ENCODE measurements at regions not wholly inside any gene's neighbourhood (a gene's known extent, or its start where the extent isn't known, plus 50 kb on each side); places are given as distances from the start of the nearest gene placed in this dataset.

GRCh38 chr1:193417945-193418744 lies 231.7 kb upstream of the B3GALT2 start:
- H3K9me3 Mint-ChIP-seq = no peaks in the 10 kb centered on the region
- Histone ChIP-seq H3K9me3 (ENCODE audit: low read depth) (no peaks in the 10 kb centered on the region), H3K4me2 (no peak overlapping the region), H3K27me3 (no peaks in the 10 kb centered on the region), H3K4me1 (peaks cover 15% of the 10 kb centered on the region), H3K9ac (no peak overlapping the region), H3K79me2 (ENCODE audit: low read depth) (no peaks in the 10 kb centered on the region), H3K36me3 (no peaks in the 10 kb centered on the region), H3F3A (ENCODE audit: low read depth) (no peaks in the 10 kb centered on the region), H3K4me3 (no peak overlapping the region), H2AFZ (replicated peaks) (no peak overlapping the region), H4K20me1 (ENCODE audit: low read depth) (no peaks in the 10 kb centered on the region), H3K27ac (no peak overlapping the region)
- H3K36me3 Mint-ChIP-seq = no peaks in the 10 kb centered on the region
- no peak overlapping the region for H3K27ac Mint-ChIP-seq
- no peak overlapping the region for H3K4me3 Mint-ChIP-seq
- no peak for TF ChIP-seq EZH2 (IDR thresholded peaks at IDR 0.05)
- TF ChIP-seq CTCF (IDR thresholded peaks at IDR 0.05) = no peak
- no peak for TF ChIP-seq EZH2phosphoT487 (IDR thresholded peaks at IDR 0.05)
- no peak for DNase-seq (ENCODE audit: low spot score)
- H3K27me3 Mint-ChIP-seq (ENCODE audit: insufficient read depth, low read depth) = peaks cover 2% of the 10 kb centered on the region
- H3K4me1 Mint-ChIP-seq = peaks cover 22% of the 10 kb centered on the region

- no peaks in the 10 kb centered on the region for H3K36me3 Mint-ChIP-seq
- H3K4me3 Mint-ChIP-seq = no peak overlapping the region
- H3K4me1 ChIP-seq = peaks cover 15% of the 10 kb centered on the region
- H4K20me1 ChIP-seq (ENCODE audit: low read depth) = no peaks in the 10 kb centered on the region
- no peak overlapping the region for H3K9ac ChIP-seq
- no peak for TF ChIP-seq EZH2 (IDR thresholded peaks at IDR 0.05)
- TF ChIP-seq EZH2phosphoT487 (IDR thresholded peaks at IDR 0.05) = no peak
- TF ChIP-seq CTCF (IDR thresholded peaks at IDR 0.05) = no peak
- H3F3A ChIP-seq (ENCODE audit: low read depth) = no peaks in the 10 kb centered on the region
- no peaks in the 10 kb centered on the region for H3K9me3 ChIP-seq (ENCODE audit: low read depth)
- peaks cover 22% of the 10 kb centered on the region for H3K4me1 Mint-ChIP-seq
- H3K79me2 ChIP-seq (ENCODE audit: low read depth) = no peaks in the 10 kb centered on the region
- no peak overlapping the region for H3K27ac ChIP-seq
- H3K4me2 ChIP-seq = no peak overlapping the region
- peaks cover 2% of the 10 kb centered on the region for H3K27me3 Mint-ChIP-seq (ENCODE audit: insufficient read depth, low read depth)
- H3K4me3 ChIP-seq = no peak overlapping the region
- H3K27ac Mint-ChIP-seq = no peak overlapping the region
- H3K36me3 ChIP-seq = no peaks in the 10 kb centered on the region
- H3K9me3 Mint-ChIP-seq = no peaks in the 10 kb centered on the region
- DNase-seq (ENCODE audit: low spot score) = no peak
- H2AFZ ChIP-seq (replicated peaks) = no peak overlapping the region
- no peaks in the 10 kb centered on the region for H3K27me3 ChIP-seq
Measured at GRCh38 chr1:193417403-193417802, 231.0 kb upstream of the B3GALT2 start.

- Histone ChIP-seq H4K20me1 (ENCODE audit: low read depth) (no peaks in the 10 kb centered on the region), H3K9me3 (ENCODE audit: low read depth) (no peaks in the 10 kb centered on the region), H3F3A (ENCODE audit: low read depth) (no peaks in the 10 kb centered on the region), H3K4me3 (no peak overlapping the region), H3K27me3 (no peaks in the 10 kb centered on the region), H2AFZ (replicated peaks) (peak overlapping the region; percentile 59), H3K79me2 (ENCODE audit: low read depth) (no peaks in the 10 kb centered on the region), H3K36me3 (no peaks in the 10 kb centered on the region), H3K4me1 (peaks cover 15% of the 10 kb centered on the region), H3K27ac (no peak overlapping the region), H3K9ac (no peak overlapping the region), H3K4me2 (peak overlapping the region; percentile 18)
- Mint-ChIP-seq H3K9me3 (no peaks in the 10 kb centered on the region), H3K36me3 (no peaks in the 10 kb centered on the region), H3K4me3 (no peak overlapping the region), H3K27me3 (ENCODE audit: insufficient read depth, low read depth) (peaks cover 2% of the 10 kb centered on the region), H3K4me1 (peaks cover 31% of the 10 kb centered on the region), H3K27ac (peak overlapping the region; percentile 20)
- TF ChIP-seq EZH2phosphoT487 (IDR thresholded peaks at IDR 0.05) (no peak), EZH2 (IDR thresholded peaks at IDR 0.05) (no peak), CTCF (IDR thresholded peaks at IDR 0.05) (no peak)
- peak; percentile 2 for DNase-seq (ENCODE audit: low spot score)
Measured at GRCh38 chr1:193416226-193417024, 230.0 kb upstream of the B3GALT2 start.

Measured in neural progenitor cell (in vitro differentiated cells).